ENCODE measurements at regions not wholly inside any gene's neighbourhood (a gene's known extent, or its start where the extent isn't known, plus 50 kb on each side); places are given as distances from the start of the nearest gene placed in this dataset.
"Not testable (repeated sequence)": the region's sequence is repeated elsewhere in the genome, so short reads cannot be mapped to it uniquely, and the experiment has no call there.

- DNase-seq = no peak
Measured at GRCh38 chr13:90445179-90445578, 902.3 kb upstream of the MIR17HG start.

GRCh38 chr13:90447034-90447733 lies 900.3 kb upstream of the MIR17HG start:
- no peak for DNase-seq

DNA sequence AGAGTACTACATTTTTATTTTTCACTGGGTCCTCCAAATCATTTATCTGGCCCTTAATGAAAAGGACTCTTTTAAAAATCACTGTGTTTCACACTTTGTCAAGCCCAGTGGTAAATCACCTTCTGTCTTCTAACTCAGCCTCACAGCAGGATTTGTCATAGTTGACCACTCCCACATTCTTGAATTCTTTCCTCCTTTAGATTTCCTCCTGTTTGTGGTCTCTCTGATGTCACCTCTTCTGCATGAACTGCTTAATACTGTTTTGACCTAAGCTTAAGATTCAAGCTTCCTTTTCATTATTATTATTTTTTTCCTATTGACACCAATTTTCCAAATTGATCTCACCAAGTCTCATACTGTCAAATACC lies 899.8 kb upstream of the MIR17HG start:
- no peak for DNase-seq

DNA sequence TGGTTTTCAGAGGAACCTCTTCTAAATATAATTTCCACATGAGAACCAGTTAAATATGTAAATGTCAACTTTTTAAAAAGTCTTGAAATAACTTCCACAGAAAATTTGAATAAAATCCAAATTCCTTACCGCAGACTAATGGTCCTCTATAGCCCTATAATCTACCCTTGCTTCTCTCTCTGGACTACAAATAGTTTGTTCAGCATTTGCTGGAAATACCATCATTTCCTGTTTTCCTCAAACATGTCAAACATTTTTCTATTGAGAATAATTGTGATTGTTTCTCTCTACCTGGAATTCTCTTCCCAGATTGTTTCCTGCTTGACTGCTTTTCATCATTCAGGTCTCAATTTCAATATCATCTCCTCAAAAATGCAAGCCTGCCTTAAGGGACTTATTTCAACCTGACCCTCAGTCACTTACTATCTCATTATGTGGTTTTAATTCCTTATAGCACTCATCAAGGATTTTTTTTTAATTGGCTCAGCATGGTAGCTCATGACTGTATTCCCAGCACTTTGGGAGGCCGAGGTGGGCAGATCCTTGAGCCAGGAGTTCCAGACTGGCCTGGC lies 898.9 kb upstream of the MIR17HG start:
- DNase-seq = no peak

GRCh38 chr13:90453342-90453741 lies 894.1 kb upstream of the MIR17HG start:
- no peak for DNase-seq

- no peak for DNase-seq
Measured at GRCh38 chr13:90454002-90454636, 893.4 kb upstream of the MIR17HG start.

DNA sequence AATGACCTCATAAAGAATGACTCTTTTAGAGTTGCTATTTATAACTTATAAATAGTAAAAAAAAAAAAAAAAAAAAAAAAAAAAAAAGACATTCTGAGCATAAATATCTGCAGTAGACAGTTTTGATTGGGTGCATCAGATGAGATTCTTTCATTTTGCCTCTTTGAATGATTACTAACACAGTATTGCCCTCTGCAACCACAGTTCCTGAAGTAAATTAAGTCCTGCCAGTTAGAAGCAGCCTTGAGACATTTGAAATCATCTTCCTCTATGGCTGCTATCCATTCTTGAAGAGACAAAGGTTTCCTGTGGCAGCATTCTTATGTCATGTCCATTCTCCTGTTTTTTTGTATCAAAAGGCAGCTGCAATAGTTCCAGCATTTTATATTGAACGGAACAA lies 892.4 kb upstream of the MIR17HG start:
- DNase-seq = no peak

GRCh38 chr13:90455823-90456222 lies 891.7 kb upstream of the MIR17HG start:
- no peak for DNase-seq

DNA sequence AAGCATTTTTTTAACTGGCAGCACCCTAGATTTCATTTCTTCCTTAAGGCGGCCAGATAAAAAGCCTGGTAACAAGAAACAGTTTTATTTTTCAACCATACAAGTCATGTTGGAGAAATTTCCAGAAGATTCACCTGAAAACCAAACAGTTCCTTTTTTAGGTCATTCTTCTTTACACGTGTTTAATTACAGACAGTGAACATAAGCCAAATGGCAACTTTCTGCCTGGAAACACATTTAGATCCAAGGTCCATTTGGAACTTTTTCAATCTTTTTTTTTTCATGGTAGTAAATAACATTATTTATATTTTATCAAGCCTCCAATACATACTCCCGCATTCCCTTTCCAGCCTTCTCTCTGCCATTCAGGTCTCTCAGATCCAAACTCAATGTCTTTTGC lies 886.1 kb upstream of the MIR17HG start:
- no peak for DNase-seq

GRCh38 chr13:90477216-90477615 lies 870.3 kb upstream of the MIR17HG start:
- no peak for DNase-seq

- DNase-seq = no peak
Measured at GRCh38 chr13:90483906-90484305, 863.6 kb upstream of the MIR17HG start.

- no peak for DNase-seq
Measured at GRCh38 chr13:90485436-90485835, 862.1 kb upstream of the MIR17HG start.

GRCh38 chr13:90492872-90493271 lies 854.6 kb upstream of the MIR17HG start:
- DNase-seq = no peak

DNA sequence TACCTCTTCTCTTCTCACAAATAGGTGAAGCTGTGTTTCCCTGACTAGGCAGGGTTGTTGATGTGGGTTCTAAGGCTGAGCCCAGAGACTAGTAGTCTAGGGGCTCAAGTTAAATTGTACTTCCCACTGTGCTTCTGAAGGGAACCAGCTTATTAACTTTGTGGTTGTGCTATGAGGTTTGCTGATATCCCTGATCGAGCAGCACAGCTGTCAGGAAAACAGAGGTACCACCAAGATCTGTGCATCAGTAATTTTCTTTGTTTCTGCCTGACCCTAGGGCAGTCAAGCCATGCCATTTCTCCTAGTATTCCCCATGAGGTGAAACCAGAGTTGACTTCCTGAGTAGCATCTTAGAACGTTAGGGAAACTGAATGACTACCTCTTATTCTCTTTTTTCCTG lies 853.8 kb upstream of the MIR17HG start:
- no peak for DNase-seq

DNA sequence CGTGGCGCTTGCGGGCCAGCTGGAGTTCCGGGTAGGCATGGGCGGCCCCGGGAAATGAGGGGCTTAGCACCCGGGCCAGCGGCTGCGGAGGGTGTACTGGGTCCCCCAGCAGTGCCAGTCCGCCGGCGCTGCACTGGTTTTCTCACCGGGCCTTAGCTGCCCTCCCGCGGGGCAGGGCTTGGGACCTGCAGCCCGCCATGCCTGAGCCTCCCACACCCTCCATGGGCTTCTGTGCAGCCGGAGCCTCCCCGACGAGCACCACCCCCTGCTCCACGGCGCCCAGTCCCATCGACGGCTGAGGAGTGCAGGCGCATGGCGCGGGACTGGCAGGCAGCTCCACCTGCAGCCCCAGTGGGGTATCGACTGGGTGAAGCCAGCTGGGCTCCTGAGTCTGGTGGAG lies 852.6 kb upstream of the MIR17HG start:
- not testable (repeated sequence) for DNase-seq

DNA sequence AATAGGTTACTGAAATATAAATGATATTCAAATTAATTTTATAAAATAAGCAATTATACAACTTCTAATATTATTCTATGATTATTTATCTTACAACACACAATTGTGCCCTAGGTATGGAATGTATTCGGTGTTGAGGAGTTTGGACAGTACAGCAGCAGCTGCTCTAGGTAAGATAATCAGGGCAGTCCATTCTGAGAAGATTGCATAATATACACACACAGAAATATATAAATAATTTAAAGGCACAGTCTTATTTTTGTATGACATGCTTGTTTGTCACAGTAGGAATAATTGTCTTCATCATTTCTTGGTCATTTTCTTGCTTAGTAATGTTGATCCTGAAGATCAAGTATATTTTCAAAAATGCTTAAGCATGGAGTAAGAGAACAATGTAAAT lies 849.4 kb upstream of the MIR17HG start:
- no peak for DNase-seq

GRCh38 chr13:90498816-90499215 lies 848.7 kb upstream of the MIR17HG start:
- no peak for DNase-seq

DNA sequence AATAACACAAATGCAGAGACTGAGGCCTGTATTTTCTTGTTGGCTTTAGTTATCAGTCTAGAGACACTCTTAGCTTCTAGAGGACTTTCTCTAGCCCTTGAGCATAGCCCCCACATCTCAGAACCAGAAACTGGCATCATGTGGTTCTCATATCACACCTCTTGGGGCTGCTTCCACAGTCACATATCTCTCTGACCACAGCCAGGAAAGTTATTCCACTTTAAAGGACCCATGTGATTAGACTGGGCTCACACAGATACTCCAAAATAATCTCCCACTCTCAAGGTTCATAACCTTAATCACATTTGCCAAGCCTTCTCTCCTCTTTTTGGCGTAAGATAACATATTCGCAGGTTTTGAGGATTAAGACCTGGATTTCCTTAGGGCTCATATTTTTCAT lies 846.9 kb upstream of the MIR17HG start:
- no peak for DNase-seq

DNA sequence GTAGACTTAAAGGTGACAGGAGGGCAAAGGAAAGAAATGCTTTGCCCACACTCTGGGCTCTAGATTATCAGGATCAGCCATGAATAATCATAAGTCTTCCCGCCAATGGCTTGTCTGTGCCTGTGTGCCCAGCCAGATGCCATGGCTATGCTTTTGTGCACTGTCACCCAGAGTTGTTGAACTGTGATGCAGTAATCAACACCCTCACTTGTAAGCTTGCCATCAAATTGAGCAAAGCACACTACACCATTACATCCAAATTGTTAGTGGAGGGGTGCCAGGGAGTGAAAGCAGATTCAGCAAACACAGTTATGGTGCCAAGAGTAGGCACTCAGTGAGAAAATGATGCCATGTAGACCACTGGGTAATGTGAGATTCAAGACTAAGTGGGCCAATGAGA lies 845.3 kb upstream of the MIR17HG start:
- no peak for DNase-seq

- no peak for DNase-seq
Measured at GRCh38 chr13:90502762-90503161, 844.7 kb upstream of the MIR17HG start.

DNA sequence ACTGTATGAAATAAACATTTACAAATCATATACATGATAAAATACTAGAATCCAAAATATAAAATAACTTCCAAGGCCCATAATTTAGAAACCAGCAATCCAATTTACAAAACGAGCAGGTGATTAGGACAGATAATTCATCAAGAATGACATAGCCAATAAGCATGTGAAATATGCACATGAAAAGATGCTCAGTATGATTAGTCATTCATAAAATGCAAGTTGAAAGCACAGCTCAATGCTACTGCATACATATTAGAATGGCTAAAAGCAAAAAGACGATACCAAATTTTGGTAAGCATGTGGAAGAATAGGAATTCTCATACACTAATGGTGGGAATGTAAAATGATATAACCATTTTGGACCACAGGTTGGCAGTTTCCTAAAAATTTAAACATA lies 837.2 kb upstream of the MIR17HG start:
- no peak for DNase-seq

DNA sequence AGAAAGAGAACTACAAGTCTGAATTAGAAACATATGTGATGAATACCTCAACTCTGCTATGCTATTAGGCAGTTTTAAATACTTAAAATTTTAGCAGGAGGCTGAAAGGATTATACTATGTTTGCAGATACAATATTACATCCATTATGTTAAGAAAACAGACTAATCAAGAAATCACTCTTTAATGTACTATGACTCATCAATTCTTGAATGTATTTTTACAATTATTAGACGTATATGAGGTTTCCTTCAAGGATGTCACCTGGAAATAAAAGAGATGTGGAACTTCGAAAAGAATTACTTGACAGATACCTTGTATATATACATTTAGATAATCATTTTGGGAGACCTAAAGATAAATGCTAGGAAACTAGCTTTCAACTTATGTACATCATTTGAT lies 835.6 kb upstream of the MIR17HG start:
- DNase-seq = no peak

DNA sequence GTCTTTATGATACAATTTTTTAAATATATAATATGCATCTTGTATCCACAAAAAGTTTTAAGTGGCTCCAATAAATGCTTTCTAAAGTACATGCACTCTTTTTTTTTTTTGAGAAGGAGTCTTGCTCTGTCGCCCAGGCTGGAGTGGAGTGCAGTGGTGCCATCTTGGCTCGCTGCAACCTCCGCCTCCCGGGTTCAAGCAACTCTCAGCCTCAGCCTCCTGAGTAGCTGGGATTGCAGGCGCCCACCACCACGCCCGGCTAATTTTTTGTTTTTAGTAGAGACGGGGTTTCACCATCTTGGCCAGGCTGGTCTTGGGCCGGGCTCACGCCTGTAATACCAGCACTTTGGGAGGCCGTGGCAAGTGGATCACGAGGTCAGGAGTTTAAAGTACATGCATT lies 832.8 kb upstream of the MIR17HG start:
- not testable (repeated sequence) for DNase-seq

GRCh38 chr13:90518417-90518816 lies 829.1 kb upstream of the MIR17HG start:
- DNase-seq = no peak

DNA sequence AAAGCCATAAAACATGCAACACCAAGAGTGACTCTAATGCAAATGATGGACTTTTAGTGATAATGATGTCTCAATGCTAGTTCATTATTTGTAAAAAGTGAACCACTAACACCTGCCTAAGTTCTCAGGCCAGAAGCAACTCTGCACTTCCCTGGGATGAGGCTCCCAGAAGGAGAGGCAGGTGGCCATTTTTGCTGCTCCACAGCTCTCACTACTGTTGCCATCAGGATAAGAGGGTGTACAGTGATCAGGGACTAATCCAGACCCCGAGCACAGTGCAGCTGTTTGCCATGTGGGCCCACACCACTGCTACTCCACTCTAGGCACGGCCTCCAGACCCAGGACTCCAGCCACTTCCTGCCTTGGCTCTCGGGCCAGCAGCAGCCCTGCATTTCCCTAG lies 828.3 kb upstream of the MIR17HG start:
- DNase-seq = no peak

Data from NCI-H1417 treated with DMSO at 0.1 percent for 48 hours (cell line).